A549 (cell line): ENCODE measurements at regions not wholly inside any gene's neighbourhood (a gene's known extent, or its start where the extent isn't known, plus 50 kb on each side); places are given as distances from the start of the nearest gene placed in this dataset.

Experiments used
- ATAC-seq, 2 experiments: fragments of 200-7000 bp in 1 of 2; fragments of >200 bp in 1 of 2; cut with Nextera tagmentation in 1 of 2; cut with Tn5 transposase in 1 of 2; 3 replicates each; pipeline versions ENCODE4 v1.8.0 to v1.9.1; 2018 to 2020; ENCODE audit warnings: mild to moderate bottlenecking in 1 of 2, moderate library complexity in 1 of 2
- CTCF ChIA-PET: fragments of 300-600 bp; sonication (Branson Sonifier 250); formaldehyde crosslinking; extraction: SDS; loops from one replicate; lab custom pipeline; 2021; ENCODE audit warnings: antibody characterized with exemption, inconsistent platforms; lab: Yijun Ruan, JAX
- POLR2A ChIA-PET: fragments of 350-600 bp; formaldehyde crosslinking; extraction: SDS; loops from one replicate; lab custom pipeline; 2021; ENCODE audit warnings: antibody characterized with exemption, inconsistent platforms; lab: Yijun Ruan, JAX
- DNase-seq, 2 experiments: peaks; one replicate each; pipeline versions ENCODE4 v3.0.0 to v3.0.0-alpha.2; 2011 to 2016; ENCODE audit warnings: low read depth in 1 of 2, low spot score in 1 of 2
- FAIRE-seq: peaks from 2 replicates; lab custom pipeline; 2011; peaks lifted over from hg19 to GRCh38; lab: Jason Lieb, UNC
- H3K27ac ChIP-seq, 2 experiments: fragments of >200 bp; sonication (Bioruptor Twin); formaldehyde crosslinking; 3 replicates each; pipeline ENCODE4 v1.5.1; 2016 to 2017
- H3K4me1 ChIP-seq: fragments of >200 bp; sonication (Bioruptor Twin); formaldehyde crosslinking; 3 replicates; pipeline ENCODE4 v1.6.1; 2016
- H3K4me2 ChIP-seq: fragments of >200 bp; sonication (Bioruptor Twin); formaldehyde crosslinking; 3 replicates; pipeline ENCODE4 v1.6.1; 2016
- H3K4me3 ChIP-seq: fragments of >200 bp; sonication (Bioruptor Twin); formaldehyde crosslinking; 3 replicates; pipeline ENCODE4 v1.5.1; 2016
- H3K9me3 ChIP-seq: fragments of >200 bp; sonication (Bioruptor Twin); formaldehyde crosslinking; 3 replicates; pipeline ENCODE4 v1.6.1; 2016
- ATOH8 ChIP-seq: fragments of 250-450 bp; sonication (Bioruptor Pico); IDR thresholded peaks from 2 replicates; pipeline ENCODE4 v1.5.0; 2020; ENCODE audit warnings: low read depth, mild to moderate bottlenecking, moderate library complexity
- CHD2 ChIP-seq: fragments of 150-350 bp; IDR thresholded peaks from 2 replicates; pipeline ENCODE4 v1.6.1; 2014; ENCODE audit warnings: low read length; ENCODE audit not compliant: partially characterized antibody
- EHF ChIP-seq: fragments of 250-450 bp; sonication (Bioruptor Pico); IDR thresholded peaks from 2 replicates; pipeline ENCODE4 v1.5.0; 2020; ENCODE audit warnings: mild to moderate bottlenecking
- ELK1 ChIP-seq: fragments of 150-350 bp; IDR thresholded peaks from 2 replicates; pipeline ENCODE4 v1.6.1; 2014; ENCODE audit warnings: low read depth, mild to moderate bottlenecking, low read length
- EP300 ChIP-seq, 2 experiments: fragments of >200 bp; sonication (Bioruptor Twin); formaldehyde crosslinking; IDR thresholded peaks; 2 replicates in 1 of 2; 3 replicates in 1 of 2; pipeline ENCODE4 v1.6.1; 2016 to 2017
- GATA3 ChIP-seq: IDR thresholded peaks from 2 replicates; pipeline ENCODE4 v1.6.1; 2012; ENCODE audit warnings: borderline replicate concordance
- HES2 ChIP-seq: fragments of >200 bp; sonication (Bioruptor Twin); formaldehyde crosslinking; IDR thresholded peaks from 2 replicates; pipeline ENCODE4 v1.6.1; 2016
- HEYL ChIP-seq: fragments of 250-450 bp; sonication (Bioruptor Pico); IDR thresholded peaks from 2 replicates; pipeline ENCODE4 v1.8.0; 2021; ENCODE audit warnings: mild to moderate bottlenecking, moderate library complexity
- HMGXB4 ChIP-seq: fragments of 250-450 bp; sonication (Bioruptor Pico); IDR thresholded peaks from 2 replicates; pipeline ENCODE4 v1.5.0; 2021; ENCODE audit warnings: mild to moderate bottlenecking, moderate library complexity, borderline replicate concordance
- HOXB13 ChIP-seq: fragments of 250-450 bp; sonication (Bioruptor Pico); IDR thresholded peaks from 2 replicates; pipeline ENCODE4 v1.5.0; 2020; ENCODE audit warnings: low read depth, mild to moderate bottlenecking, moderate library complexity
- MAZ ChIP-seq: fragments of 150-350 bp; IDR thresholded peaks from 2 replicates; pipeline ENCODE4 v1.6.1; 2014; ENCODE audit warnings: antibody characterized with exemption, low read depth, low read length, borderline replicate concordance
- MYC ChIP-seq: IDR thresholded peaks from 2 replicates; pipeline ENCODE4 v1.6.1; 2012; ENCODE audit warnings: mild to moderate bottlenecking, inconsistent platforms, low read length, improper control_type of control experiment, borderline replicate concordance
- NFE2L2 ChIP-seq: fragments of 150-350 bp; conservative IDR thresholded peaks from 2 replicates; pipeline ENCODE4 v1.6.1; 2014; ENCODE audit warnings: low read length
- POLR2AphosphoS2 ChIP-seq: conservative IDR thresholded peaks from 2 replicates; pipeline ENCODE4 v1.6.1; 2012; ENCODE audit warnings: low read length, improper control_type of control experiment, inconsistent platforms
- RCOR1 ChIP-seq: fragments of 150-350 bp; IDR thresholded peaks from 2 replicates; pipeline ENCODE4 v1.6.1; 2014; ENCODE audit warnings: antibody characterized with exemption, low read length, low read depth
- SREBF2 ChIP-seq: fragments of 450-650 bp; IDR thresholded peaks from 2 replicates; pipeline ENCODE4 v1.6.1; 2014; ENCODE audit warnings: mild to moderate bottlenecking, moderate library complexity
- TFCP2L1 ChIP-seq: fragments of 250-450 bp; sonication (Bioruptor Pico); IDR thresholded peaks from 2 replicates; pipeline ENCODE4 v1.5.0; 2021; ENCODE audit warnings: mild to moderate bottlenecking
- TP53 ChIP-seq: fragments of 250-450 bp; sonication (Bioruptor Pico); IDR thresholded peaks from 2 replicates; pipeline ENCODE4 v1.5.0; 2021; ENCODE audit warnings: mild to moderate bottlenecking, moderate library complexity
- USF2 ChIP-seq: fragments of 450-650 bp; IDR thresholded peaks from 2 replicates; pipeline ENCODE4 v1.6.1; 2014; ENCODE audit warnings: antibody characterized with exemption
- ZC3H11A ChIP-seq: fragments of 450-650 bp; IDR thresholded peaks from 2 replicates; pipeline ENCODE4 v1.6.1; 2014; ENCODE audit warnings: antibody characterized with exemption, mild to moderate bottlenecking
- ZFP36 ChIP-seq: fragments of 450-650 bp; IDR thresholded peaks from 2 replicates; pipeline ENCODE4 v1.6.1; 2014; ENCODE audit warnings: borderline replicate concordance; ENCODE audit not compliant: partially characterized antibody
- ZSCAN20 ChIP-seq: fragments of 250-450 bp; sonication (Bioruptor Pico); IDR thresholded peaks from 2 replicates; pipeline ENCODE4 v1.8.0; 2022; ENCODE audit warnings: mild to moderate bottlenecking, moderate library complexity
- WGBS: methylation state at CpG from one replicate; pipeline ENCODE4 v1.1.6; 2017; ENCODE audit errors: missing lambda C conversion rate; 5-methylcytosine and 5-hydroxymethylcytosine counted together

GRCh38 chrX:38878641-38879340, 77.5 kb downstream of the MID1IP1 start:
- Histone ChIP-seq H3K4me2 (no peak overlapping the region), H3K27ac (no peak overlapping the region), H3K4me3 (no peak overlapping the region), H3K9me3 (no peaks in the 10 kb centered on the region), H3K4me1 (0 out of 3 replicates have a peak, but pooled peaks cover 4% of the 10 kb centered on the region)
- POLR2A ChIA-PET: no interaction called here
- 40% methylated on average over 4 of the region's 4 CpGs for WGBS
- ATAC-seq (no peak), FAIRE-seq (peak; percentile 67), DNase-seq (no peak)
- TF ChIP-seq MAZ (no peak), USF2 (no peak), ZSCAN20 (CRISPR knock-in tag) (no peak), TP53 (CRISPR knock-in tag) (no peak), EP300 (IDR thresholded peaks at IDR 0.05) (no peak), POLR2AphosphoS2 (no peak), TFCP2L1 (no peak)
- CTCF ChIA-PET: interaction anchor here (0.9 kb wide), 1 partner anchor 124 kb away, joined by 3 read pairs; no protein-coding TSS in a partner anchor

GRCh38 chrX:38879631-38880220, 78.5 kb downstream of the MID1IP1 start:
- Histone ChIP-seq H3K4me2 (no peak overlapping the region), H3K4me1 (0 out of 3 replicates have a peak, but pooled peaks cover 4% of the 10 kb centered on the region), H3K9me3 (no peaks in the 10 kb centered on the region), H3K27ac (no peak overlapping the region), H3K4me3 (no peak overlapping the region)
- 65% methylated on average over 4 of the region's 4 CpGs for WGBS
- DNase-seq (no peak), FAIRE-seq (no peak), ATAC-seq (no peak)
- no peak for TF ChIP-seq POLR2AphosphoS2
- TF ChIP-seq MYC: no peak
- POLR2A ChIA-PET: interaction anchor here (0.7 to 1.4 kb wide), 2 partner anchors 76 to 78 kb away, joined by 3 to 4 read pairs; partner anchors contain the start of gene MID1IP1
- CTCF ChIA-PET: interaction anchor here (0.9 kb wide), 1 partner anchor 125 kb away, joined by 3 read pairs; no protein-coding TSS in a partner anchor

- no peak overlapping the region for H3K4me3 ChIP-seq
- TF ChIP-seq ATOH8 (no peak), HES2 (no peak), HEYL (CRISPR knock-in tag) (no peak), ZFP36 (no peak), HOXB13 (no peak), TP53 (CRISPR knock-in tag) (no peak), POLR2AphosphoS2 (no peak), RCOR1 (no peak), EHF (CRISPR knock-in tag) (no peak)
- ATAC-seq: peak; percentile 56 to 67; a peak in 3 of 6 replicates
- CTCF ChIA-PET: no interaction called here
- POLR2A ChIA-PET: interaction anchor here (0.7 to 1.4 kb wide), 2 partner anchors 76 to 79 kb away, joined by 3 to 4 read pairs; partner anchors contain the start of gene MID1IP1
- 40% methylated on average over 3 of the region's 3 CpGs for WGBS
- H3K4me2 ChIP-seq: peak overlapping the region; percentile 13; the same call in 1 of the 3 replicates
- H3K9me3 ChIP-seq: no peaks in the 10 kb centered on the region
- FAIRE-seq: no peak
- H3K27ac ChIP-seq: no peak overlapping the region
- peak; percentile 1 to 34 for DNase-seq
- 0 out of 3 replicates have a peak, but pooled peaks cover 4% of the 10 kb centered on the region for H3K4me1 ChIP-seq
These were observed 79.1 kb downstream of the MID1IP1 start for GRCh38 chrX:38880296-38880854.

GRCh38 chrX:38881066-38881465, 79.8 kb downstream of the MID1IP1 start:
- Histone ChIP-seq H3K9me3 (no peaks in the 10 kb centered on the region), H3K27ac (no peak overlapping the region), H3K4me3 (no peak overlapping the region), H3K4me1 (0 out of 3 replicates have a peak, but pooled peaks cover 4% of the 10 kb centered on the region), H3K4me2 (no peak overlapping the region)
- POLR2A ChIA-PET: interaction anchor here (1.4 kb wide), 1 partner anchor 80 kb away, joined by 4 read pairs; the partner anchor contains the start of gene MID1IP1
- no peak for DNase-seq
- 35% methylated on average over 2 of the region's 2 CpGs for WGBS
- CTCF ChIA-PET: no interaction called here
- no peak for ATAC-seq
- no peak for FAIRE-seq
- no peak for TF ChIP-seq NFE2L2
- no peak for TF ChIP-seq ELK1
- no peak for TF ChIP-seq SREBF2
- no peak for TF ChIP-seq ZC3H11A
- no peak for TF ChIP-seq TFCP2L1
- no peak for TF ChIP-seq USF2
- TF ChIP-seq HMGXB4 (CRISPR knock-in tag): no peak
- TF ChIP-seq CHD2: no peak
- no peak for TF ChIP-seq GATA3
